GM19455 (cell line): ENCODE measurements at regions not wholly inside any gene's neighbourhood (a gene's known extent, or its start where the extent isn't known, plus 50 kb on each side); places are given as distances from the start of the nearest gene placed in this dataset.

ENCODE experiments used
- ATAC-seq: cut with Tn5 transposase; IDR thresholded peaks from one replicate; pipeline ENCODE4 v1.9.1; 2021; ENCODE audit not compliant: unreplicated experiment

- ATAC-seq = no peak
Measured at GRCh38 chr18:44187090-44187489, 493.6 kb upstream of the SETBP1 start.

DNA sequence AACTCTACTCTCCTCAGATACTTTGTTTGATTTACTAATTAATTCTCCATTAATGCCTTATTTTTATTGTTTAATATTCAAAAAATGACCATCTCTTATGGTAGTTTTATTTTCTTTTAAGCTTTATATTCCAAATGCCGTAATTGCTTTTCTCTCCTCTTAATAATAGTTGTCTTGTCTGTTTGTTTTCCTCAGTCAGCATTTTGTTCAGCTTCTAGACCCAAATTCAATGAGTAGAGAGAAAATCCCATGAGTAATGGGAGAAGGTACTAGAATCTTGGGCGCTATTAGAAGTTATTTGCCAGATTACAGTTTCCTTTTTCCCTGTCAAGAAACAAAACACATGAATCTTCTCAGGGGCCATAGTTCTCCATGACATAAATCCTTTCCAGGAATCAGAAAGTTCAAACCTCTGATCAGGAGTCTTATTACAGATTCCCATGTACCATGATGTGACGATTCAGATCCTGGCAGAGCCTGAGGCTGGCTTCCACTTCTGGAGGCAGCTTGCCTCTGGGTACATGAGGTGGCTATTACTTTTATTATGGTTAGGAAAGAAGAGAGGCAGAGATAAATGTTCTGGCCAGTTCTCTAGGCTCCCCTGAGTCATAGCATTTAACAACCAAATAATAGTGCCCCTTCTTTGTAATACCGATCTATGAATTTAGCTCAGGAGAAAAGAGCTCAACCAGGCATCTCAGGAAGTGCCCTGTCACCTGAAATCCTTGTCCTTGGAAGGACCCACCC lies 485.1 kb upstream of the SETBP1 start:
- ATAC-seq = no peak

- ATAC-seq = no peak
Measured at GRCh38 chr18:44197832-44198611, 482.7 kb upstream of the SETBP1 start.

DNA sequence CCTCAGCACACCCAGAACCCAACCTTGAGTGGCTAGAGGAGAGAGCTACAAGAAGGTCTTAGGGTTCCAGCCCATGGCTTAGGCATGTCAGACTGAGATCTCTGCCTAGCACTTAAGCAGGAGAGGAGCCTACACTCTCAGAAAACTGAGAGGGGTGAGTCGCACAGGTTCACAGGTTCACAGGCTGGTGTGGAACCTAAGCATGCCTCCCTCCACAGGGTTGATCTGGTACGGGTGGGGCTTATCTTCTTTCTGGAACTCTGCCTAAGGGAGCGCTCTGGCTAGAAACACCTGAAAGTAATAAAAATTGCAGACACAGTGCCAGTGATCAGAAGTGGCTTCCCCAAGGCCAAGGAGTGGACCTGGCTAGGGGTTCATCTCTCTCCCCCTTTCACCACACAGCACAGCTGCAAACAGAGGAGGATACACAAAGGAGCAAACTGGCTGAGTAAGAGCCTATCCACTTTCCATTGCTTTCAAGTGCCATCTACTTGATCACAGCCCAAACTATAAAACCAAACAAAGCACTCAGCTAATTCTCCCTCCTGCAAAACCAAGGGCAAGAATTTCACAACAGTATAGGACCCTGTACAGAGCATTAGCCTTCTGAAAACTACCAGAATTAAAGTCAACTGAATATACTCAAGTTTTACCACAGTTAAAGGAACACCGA lies 481.9 kb upstream of the SETBP1 start:
- no peak for ATAC-seq

GRCh38 chr18:44213293-44213692 lies 467.4 kb upstream of the SETBP1 start:
- ATAC-seq = no peak

DNA sequence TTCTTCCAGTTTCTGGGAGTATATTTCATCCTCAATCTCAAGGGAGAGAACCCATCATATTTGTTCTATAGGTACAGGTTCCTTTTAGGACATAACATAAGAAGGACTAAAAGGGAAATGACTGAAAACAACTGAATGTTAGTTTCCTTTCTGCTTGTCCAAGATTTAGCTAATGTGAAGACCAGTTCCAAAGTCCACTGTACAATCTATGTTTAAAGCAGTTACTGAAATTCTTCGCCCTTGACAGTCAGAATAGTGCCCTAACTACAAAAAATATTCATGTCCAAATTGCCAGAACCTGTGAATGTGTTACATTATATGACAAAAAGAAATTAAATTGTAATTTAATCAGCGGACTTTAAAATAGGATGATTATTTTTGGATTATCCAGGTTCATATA lies 466.3 kb upstream of the SETBP1 start:
- ATAC-seq = no peak

DNA sequence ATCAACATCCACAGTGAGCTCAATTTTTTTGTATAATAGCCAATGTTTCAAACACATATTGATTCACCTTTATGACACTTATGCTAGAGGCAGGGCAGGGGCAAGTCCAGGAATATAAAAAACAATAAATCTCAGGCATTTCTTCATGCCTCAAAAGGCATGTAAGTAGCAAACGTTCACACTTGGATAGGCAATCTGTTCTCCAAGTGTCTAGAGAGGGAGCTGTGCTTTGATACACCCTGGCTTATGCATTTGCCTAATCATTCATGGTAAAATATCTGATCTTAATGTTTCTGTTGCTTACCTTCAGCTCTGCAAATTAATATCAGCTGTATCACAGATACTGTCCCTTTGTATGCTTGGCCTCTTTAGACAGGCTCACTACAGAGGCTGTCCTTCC lies 464.5 kb upstream of the SETBP1 start:
- ATAC-seq = no peak

DNA sequence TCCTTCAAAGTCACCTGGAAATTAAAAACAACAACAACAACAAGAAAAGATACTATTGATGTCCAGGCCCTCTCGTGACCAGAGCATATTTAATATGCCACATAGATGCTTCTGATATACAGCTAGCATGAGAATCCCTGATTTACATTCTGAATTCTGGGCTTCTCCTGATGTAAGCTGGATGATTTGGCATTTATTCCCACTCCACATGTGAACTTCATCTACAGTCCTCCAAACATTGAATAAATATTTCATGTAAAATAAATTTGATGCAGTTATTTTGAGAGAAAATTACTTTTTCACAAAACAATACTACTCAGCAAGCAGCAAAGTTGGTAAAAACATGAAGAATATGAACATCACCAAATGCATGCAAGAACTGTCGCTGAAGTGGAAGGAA lies 453.2 kb upstream of the SETBP1 start:
- ATAC-seq = no peak

DNA sequence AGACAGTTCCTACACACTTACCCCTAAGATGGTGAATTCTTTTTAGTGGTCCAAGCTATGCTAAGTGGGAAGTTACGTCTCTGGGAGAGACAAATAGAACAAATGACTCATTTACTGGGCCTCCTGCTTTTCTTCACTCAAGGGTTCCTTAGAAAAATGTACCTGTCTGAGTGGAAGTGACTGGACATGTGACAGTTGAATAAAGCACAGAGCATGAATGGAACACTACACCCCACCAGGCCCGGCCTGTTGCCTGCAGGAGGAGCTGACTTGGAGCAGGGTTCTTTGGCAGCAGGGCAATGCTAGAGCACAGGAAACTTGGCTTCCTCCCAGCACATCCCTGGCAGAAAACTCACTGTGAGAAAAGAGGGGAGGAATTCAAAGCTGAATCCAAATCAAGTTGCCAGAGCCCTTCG lies 451.0 kb upstream of the SETBP1 start:
- no peak for ATAC-seq

GRCh38 chr18:44231936-44232335 lies 448.8 kb upstream of the SETBP1 start:
- no peak for ATAC-seq

DNA sequence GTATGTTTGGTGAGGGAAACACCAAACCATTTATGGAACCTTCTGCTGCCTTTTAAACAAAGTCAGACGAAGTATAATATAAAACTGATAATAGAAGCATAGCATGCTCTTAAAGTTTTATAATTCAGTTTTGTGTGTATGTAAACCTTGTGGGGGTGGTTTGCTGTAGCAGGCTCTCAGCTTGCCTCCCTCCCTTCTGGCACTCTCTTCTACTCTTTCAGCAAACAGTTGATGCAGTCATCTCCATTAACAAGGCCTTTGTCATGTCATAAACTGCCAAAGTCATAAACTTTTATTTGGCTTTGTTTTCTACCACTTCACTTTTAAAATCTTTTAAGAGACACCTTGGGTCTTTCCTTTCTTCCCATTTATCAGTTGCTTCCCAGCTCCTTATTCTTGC lies 448.2 kb upstream of the SETBP1 start:
- ATAC-seq = no peak

DNA sequence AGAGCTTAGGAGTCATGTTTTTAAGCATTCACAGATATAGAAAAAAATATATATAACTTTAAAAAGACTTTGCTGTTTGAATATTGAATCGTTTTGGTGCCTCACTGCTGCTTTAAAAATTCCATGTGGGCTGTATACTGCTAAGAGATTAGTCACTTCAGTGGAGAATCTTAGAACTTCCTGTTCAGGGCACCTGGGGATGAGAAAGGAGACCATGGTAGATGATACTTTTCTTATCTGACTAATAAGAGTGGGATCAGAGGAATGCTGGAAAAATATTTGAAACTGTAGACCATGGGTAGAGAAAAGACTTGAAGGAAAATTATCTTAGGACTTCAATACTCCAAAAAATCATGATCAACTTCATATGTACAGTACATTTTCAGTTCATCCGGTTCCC lies 442.2 kb upstream of the SETBP1 start:
- no peak for ATAC-seq

- ATAC-seq = no peak
Measured at GRCh38 chr18:44238911-44239310, 441.8 kb upstream of the SETBP1 start.

DNA sequence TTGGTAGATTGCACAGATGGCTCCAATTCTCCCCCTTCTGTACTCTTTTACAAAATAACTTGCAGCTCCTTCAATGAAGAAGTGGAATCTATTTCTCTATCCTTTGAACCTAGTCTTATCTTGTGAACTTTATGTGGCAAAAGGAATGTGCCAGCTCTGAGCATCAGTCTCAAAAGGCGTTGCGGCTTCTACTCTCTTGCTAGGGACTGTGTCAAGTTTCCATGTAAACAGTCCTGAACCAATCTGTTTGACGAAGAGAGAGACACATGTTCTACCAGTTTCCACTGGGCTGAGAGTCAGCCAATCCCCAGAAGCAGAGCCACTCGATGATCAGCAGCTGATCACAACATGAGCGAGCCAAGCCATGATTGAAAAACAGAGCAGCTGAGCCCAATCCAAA lies 439.7 kb upstream of the SETBP1 start:
- no peak for ATAC-seq

- ATAC-seq = no peak
Measured at GRCh38 chr18:44245019-44245418, 435.7 kb upstream of the SETBP1 start.

- ATAC-seq = no peak
Measured at GRCh38 chr18:44246001-44246400, 434.7 kb upstream of the SETBP1 start.

- no peak for ATAC-seq
Measured at GRCh38 chr18:44258086-44258485, 422.6 kb upstream of the SETBP1 start.

- ATAC-seq = no peak
Measured at GRCh38 chr18:44258576-44258975, 422.1 kb upstream of the SETBP1 start.

DNA sequence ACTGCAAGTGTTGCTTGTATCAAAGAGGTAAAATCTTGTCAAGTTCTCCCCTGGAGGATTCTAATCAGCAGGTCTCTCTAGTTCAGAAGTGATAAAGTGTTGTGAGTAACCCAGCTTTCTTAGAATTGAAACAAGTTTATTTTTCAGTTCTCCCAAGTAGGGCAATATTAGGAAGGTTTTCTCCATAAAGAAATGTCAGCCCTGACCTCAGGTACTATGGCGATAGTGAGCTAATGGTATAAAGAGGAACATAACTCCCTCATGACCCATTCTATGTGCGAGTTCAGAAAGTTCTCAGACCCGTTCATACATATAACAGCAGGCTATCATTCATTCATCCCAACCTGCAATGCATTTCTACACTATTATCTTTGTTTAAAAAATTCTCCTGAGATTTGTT lies 421.1 kb upstream of the SETBP1 start:
- no peak for ATAC-seq

GRCh38 chr18:44265437-44265836 lies 415.3 kb upstream of the SETBP1 start:
- ATAC-seq = no peak

DNA sequence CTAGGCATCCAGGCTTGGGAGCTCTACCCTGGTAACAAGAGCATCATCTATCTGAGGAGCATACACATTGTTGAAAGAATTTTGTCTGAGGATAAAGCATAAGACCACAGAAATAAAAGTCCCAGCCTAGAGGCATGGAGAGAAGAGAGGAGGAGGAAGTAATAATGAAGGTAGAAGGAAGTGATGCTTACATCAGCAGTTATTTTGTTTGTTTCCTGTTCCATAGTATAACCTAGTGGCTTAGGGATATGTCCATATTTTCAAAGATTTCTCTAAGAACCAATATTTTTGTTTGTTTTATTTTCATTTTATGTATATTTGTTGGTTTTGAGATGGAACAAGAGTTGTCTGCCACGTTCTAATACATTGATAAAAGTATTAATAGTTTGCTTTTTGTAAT lies 407.4 kb upstream of the SETBP1 start:
- ATAC-seq = no peak

- no peak for ATAC-seq
Measured at GRCh38 chr18:44280479-44280878, 400.2 kb upstream of the SETBP1 start.
